HL-60 (cell line): ENCODE measurements at regions not wholly inside any gene's neighbourhood (a gene's known extent, or its start where the extent isn't known, plus 50 kb on each side); places are given as distances from the start of the nearest gene placed in this dataset.
A peak's percentile ranks its signal among the peaks of the same experiment; 100 is the strongest.

ENCODE experiments used
- DNase-seq, 2 experiments: peaks; one replicate each; pipeline ENCODE4 v3.0.0-alpha.2; 2010 to 2020; ENCODE audit warnings: low read depth in 1 of 2, low spot score in 1 of 2
- H3K27ac ChIP-seq: fragments of 250-450 bp; sonication (Bioruptor Pico); replicated peaks from 2 replicates; pipeline ENCODE4 v1.5.1; 2020; ENCODE audit warnings: mild to moderate bottlenecking, moderate library complexity
- H3K27me3 ChIP-seq: fragments of 250-450 bp; sonication (Bioruptor Pico); 2 replicates; pipeline ENCODE4 v1.5.1; 2021; ENCODE audit warnings: mild to moderate bottlenecking, moderate library complexity; ENCODE audit not compliant: insufficient read depth, poor library complexity, severe bottlenecking
- H3K4me3 ChIP-seq: replicated peaks from 2 replicates; pipeline ENCODE4 v1.5.1; 2011; ENCODE audit warnings: mild to moderate bottlenecking, control low read depth, low read length; ENCODE audit not compliant: insufficient read depth
- CTCF ChIP-seq: IDR thresholded peaks from one replicate; pipeline ENCODE4 v1.5.1; 2011; ENCODE audit warnings: low read length, control low read depth, inconsistent platforms; ENCODE audit not compliant: insufficient read depth
- GABPA ChIP-seq: IDR thresholded peaks from 2 replicates; pipeline ENCODE4 v1.6.1; 2012; ENCODE audit warnings: low read depth
- POLR2AphosphoS5 ChIP-seq: IDR thresholded peaks from 2 replicates; pipeline ENCODE4 v1.6.1; 2012; ENCODE audit warnings: low read depth
- REST ChIP-seq: IDR thresholded peaks from 2 replicates; pipeline ENCODE4 v1.6.1; 2012; ENCODE audit warnings: low read depth; ENCODE audit not compliant: insufficient replicate concordance
- SPI1 ChIP-seq: IDR thresholded peaks from 2 replicates; pipeline ENCODE4 v1.6.1; 2012; ENCODE audit warnings: low read depth, mild to moderate bottlenecking, borderline replicate concordance

- Histone ChIP-seq H3K27ac (no peak overlapping the region), H3K4me3 (no peak overlapping the region), H3K27me3 (no peaks in the 10 kb centered on the region)
- TF ChIP-seq CTCF = no peak
- TF ChIP-seq REST = peak; percentile 34
- DNase-seq = no peak
Measured at GRCh38 chrX:83185887-83186286, 322.2 kb upstream of the POU3F4 start.

GRCh38 chrX:83186632-83187031 is 321.5 kb upstream of the POU3F4 start:
- TF ChIP-seq POLR2AphosphoS5 = no peak
- no peak for TF ChIP-seq GABPA
- TF ChIP-seq SPI1 = no peak
- TF ChIP-seq REST = no peak
- TF ChIP-seq CTCF = no peak
- Histone ChIP-seq H3K27ac (no peak overlapping the region), H3K4me3 (no peak overlapping the region), H3K27me3 (no peaks in the 10 kb centered on the region)
- DNase-seq = no peak
